ENCODE measurements at regions not wholly inside any gene's neighbourhood (a gene's known extent, or its start where the extent isn't known, plus 50 kb on each side); places are given as distances from the start of the nearest gene placed in this dataset.

GRCh38 chr6:19632786-19633185, 204.4 kb upstream of the ID4 start:
- Histone ChIP-seq H2BK5ac (ENCODE audit: low read depth, low read length, poor library complexity, severe bottlenecking) (no peak overlapping the region), H4K5ac (ENCODE audit: low read depth, low read length) (no peak overlapping the region), H3K36me3 (ENCODE audit: control insufficient read depth, insufficient read depth, low read length) (no peaks in the 10 kb centered on the region), H3K14ac (replicated peaks; ENCODE audit: low read depth, low read length) (no peak overlapping the region), H3K4me2 (ENCODE audit: low read depth, low read length) (no peak overlapping the region), H3K79me1 (ENCODE audit: low read depth in 1 of 2, low read length in 2 of 2) (no peaks in the 10 kb centered on the region), H3K27me3 (ENCODE audit: control insufficient read depth, insufficient read depth, low read length) (no peaks in the 10 kb centered on the region), H3K4ac (ENCODE audit: low read depth, low read length) (no peak overlapping the region), H3K4me3 (ENCODE audit: insufficient read depth, low read depth, low read length) (no peak overlapping the region), H3K9me3 (ENCODE audit: control insufficient read depth, insufficient read depth, low read length) (no peaks in the 10 kb centered on the region), H4K20me1 (ENCODE audit: insufficient read depth, low read length) (no peaks in the 10 kb centered on the region), H4K91ac (ENCODE audit: insufficient read depth, low read depth, low read length) (no peak overlapping the region), H2BK20ac (ENCODE audit: low read depth, low read length) (no peak overlapping the region), H3K9me1 (ENCODE audit: insufficient read depth, low read length) (no peaks in the 10 kb centered on the region), H2AFZ (replicated peaks; ENCODE audit: low read length, poor library complexity) (no peak overlapping the region), H2AK9ac (replicated peaks; ENCODE audit: low read depth, low read length, poor library complexity) (no peak overlapping the region), H2AK5ac (ENCODE audit: low read depth, low read length) (no peak overlapping the region), H3K4me1 (ENCODE audit: control insufficient read depth, insufficient read depth, low read length) (no peaks in the 10 kb centered on the region), H3K56ac (ENCODE audit: extremely low read depth, insufficient read depth, low read length) (no peak overlapping the region), H3K27ac (ENCODE audit: insufficient read depth, low read length) (no peak overlapping the region), H3K23ac (ENCODE audit: low read depth, low read length) (no peak overlapping the region), H3K9ac (ENCODE audit: low read depth, low read length) (no peak overlapping the region), H3K18ac (ENCODE audit: low read depth, low read length) (no peak overlapping the region), H4K8ac (ENCODE audit: low read depth in 2 of 2, low read length in 2 of 2) (no peak overlapping the region), H2BK15ac (ENCODE audit: low read depth, low read length) (no peak overlapping the region), H2BK120ac (ENCODE audit: low read depth, low read length) (no peak overlapping the region)
- intact Hi-C loops (cut with micrococcal nuclease) (no loop called here), dilution Hi-C loops (cut with HindIII; ENCODE audit: low sequenced_read_pairs, unreplicated experiment) (no loop called here), in situ Hi-C loops (cut with MboI; ENCODE audit: low sequenced_read_pairs) (no loop called here)
- POLR2A ChIA-PET (ENCODE audit: unreplicated experiment): no interaction called here
- DNase-seq: no peak
- TF ChIP-seq RFX5 (IDR thresholded peaks at IDR 0.05; ENCODE audit: low read depth, low read length) (no peak), SMC3 (IDR thresholded peaks at IDR 0.05; ENCODE audit: low read depth, low read length) (no peak), CTCF (conservative IDR thresholded peaks at IDR 0.05; ENCODE audit: low read depth, low read length) (no peak), NFE2L2 (IDR thresholded peaks at IDR 0.05; ENCODE audit: low read depth, low read length) (no peak), MXI1 (IDR thresholded peaks at IDR 0.05; ENCODE audit: borderline replicate concordance, low read depth, low read length) (no peak), ELK1 (IDR thresholded peaks at IDR 0.05; ENCODE audit: borderline replicate concordance, low read depth, low read length) (no peak), RAD21 (IDR thresholded peaks at IDR 0.05; ENCODE audit: low read length) (no peak), CEBPB (IDR thresholded peaks at IDR 0.05; ENCODE audit: low read depth, low read length) (no peak), RCOR1 (IDR thresholded peaks at IDR 0.05; ENCODE audit: insufficient replicate concordance, low read length) (no peak), POLR2A (IDR thresholded peaks at IDR 0.05; ENCODE audit: low read depth, low read length) (no peak), BHLHE40 (IDR thresholded peaks at IDR 0.05; ENCODE audit: low read depth, low read length) (no peak), CHD1 (IDR thresholded peaks at IDR 0.05; ENCODE audit: low read depth, low read length) (no peak)
- TF ChIP-seq, protein P1, sequence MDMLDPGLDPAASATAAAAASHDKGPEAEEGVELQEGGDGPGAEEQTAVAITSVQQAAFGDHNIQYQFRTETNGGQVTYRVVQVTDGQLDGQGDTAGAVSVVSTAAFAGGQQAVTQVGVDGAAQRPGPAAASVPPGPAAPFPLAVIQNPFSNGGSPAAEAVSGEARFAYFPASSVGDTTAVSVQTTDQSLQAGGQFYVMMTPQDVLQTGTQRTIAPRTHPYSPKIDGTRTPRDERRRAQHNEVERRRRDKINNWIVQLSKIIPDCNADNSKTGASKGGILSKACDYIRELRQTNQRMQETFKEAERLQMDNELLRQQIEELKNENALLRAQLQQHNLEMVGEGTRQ (IDR thresholded peaks at IDR 0.05; ENCODE audit: low read depth, low read length): no peak
- ATAC-seq (ENCODE audit: low read depth): no peak
- BruUV-seq (replicated peaks): no TSS peak
- no CpG with 5 or more reads among the region's 3 CpGs for WGBS, 2 experiments (ENCODE audit: extremely low coverage in 2 of 2, insufficient read length in 1 of 2)
- CTCF ChIA-PET: no interaction called here

Data from IMR-90 (cell line).